ENCODE measurements at regions not wholly inside any gene's neighbourhood (a gene's known extent, or its start where the extent isn't known, plus 50 kb on each side); places are given as distances from the start of the nearest gene placed in this dataset.
"Not testable (repeated sequence)": the region's sequence is repeated elsewhere in the genome, so short reads cannot be mapped to it uniquely, and the experiment has no call there.

GRCh38 chr9:25010027-25010662 lies 464.4 kb upstream of the IZUMO3 start:
- no peak for DNase-seq
- no peak overlapping the region for H3K4me3 Mint-ChIP-seq
- peaks cover 14% of the 10 kb centered on the region for H3K9me3 Mint-ChIP-seq
- no peak for ATAC-seq
- no peaks in the 10 kb centered on the region for H3K27me3 Mint-ChIP-seq (ENCODE audit: low read depth)
- no peaks in the 10 kb centered on the region for H3K4me1 Mint-ChIP-seq (ENCODE audit: low read depth)
- H3K36me3 Mint-ChIP-seq (ENCODE audit: insufficient read depth) = no peaks in the 10 kb centered on the region

- ATAC-seq (no peak), DNase-seq (no peak)
- H3K36me3 Mint-ChIP-seq (ENCODE audit: insufficient read depth) = no peaks in the 10 kb centered on the region
- no peaks in the 10 kb centered on the region for H3K4me1 Mint-ChIP-seq (ENCODE audit: low read depth)
- no peak overlapping the region for H3K4me3 Mint-ChIP-seq
- H3K27me3 Mint-ChIP-seq (ENCODE audit: low read depth) = no peaks in the 10 kb centered on the region
- H3K9me3 Mint-ChIP-seq = peaks cover 29% of the 10 kb centered on the region
Measured at GRCh38 chr9:25003686-25004085, 458.0 kb upstream of the IZUMO3 start.

GRCh38 chr9:24986331-24986730 lies 440.6 kb upstream of the IZUMO3 start:
- Mint-ChIP-seq H3K27me3 (ENCODE audit: low read depth) (no peaks in the 10 kb centered on the region), H3K9me3 (peaks cover 5% of the 10 kb centered on the region), H3K4me1 (ENCODE audit: low read depth) (no peaks in the 10 kb centered on the region), H3K4me3 (no peak overlapping the region), H3K36me3 (ENCODE audit: insufficient read depth) (no peaks in the 10 kb centered on the region)
- ATAC-seq (no peak), DNase-seq (no peak)

- H3K4me1 Mint-ChIP-seq (ENCODE audit: low read depth); DNase-seq; ATAC-seq; H3K27me3 Mint-ChIP-seq (ENCODE audit: low read depth); H3K4me3 Mint-ChIP-seq; H3K36me3 Mint-ChIP-seq (ENCODE audit: insufficient read depth): not testable (repeated sequence)
- peaks cover 21% of the 10 kb centered on the region for H3K9me3 Mint-ChIP-seq
Measured at GRCh38 chr9:24970780-24971179, 425.1 kb upstream of the IZUMO3 start.

GRCh38 chr9:24961762-24962161 lies 416.1 kb upstream of the IZUMO3 start:
- no peak for ATAC-seq
- no peaks in the 10 kb centered on the region for H3K27me3 Mint-ChIP-seq (ENCODE audit: low read depth)
- H3K4me1 Mint-ChIP-seq (ENCODE audit: low read depth) = no peaks in the 10 kb centered on the region
- no peak for DNase-seq
- no peaks in the 10 kb centered on the region for H3K36me3 Mint-ChIP-seq (ENCODE audit: insufficient read depth)
- peaks cover 21% of the 10 kb centered on the region for H3K9me3 Mint-ChIP-seq
- H3K4me3 Mint-ChIP-seq = no peak overlapping the region

- H3K4me1 Mint-ChIP-seq (ENCODE audit: low read depth) = no peaks in the 10 kb centered on the region
- no peaks in the 10 kb centered on the region for H3K27me3 Mint-ChIP-seq (ENCODE audit: low read depth)
- DNase-seq (no peak), ATAC-seq (no peak)
- no peak overlapping the region for H3K4me3 Mint-ChIP-seq
- peaks cover 23% of the 10 kb centered on the region for H3K9me3 Mint-ChIP-seq
- H3K36me3 Mint-ChIP-seq (ENCODE audit: insufficient read depth) = no peaks in the 10 kb centered on the region
Measured at GRCh38 chr9:24953070-24953469, 407.4 kb upstream of the IZUMO3 start.

GRCh38 chr9:24939109-24939850 lies 393.6 kb upstream of the IZUMO3 start:
- Mint-ChIP-seq H3K27me3 (ENCODE audit: low read depth) (no peaks in the 10 kb centered on the region), H3K4me1 (ENCODE audit: low read depth) (no peaks in the 10 kb centered on the region), H3K4me3 (no peak overlapping the region), H3K9me3 (peaks cover 19% of the 10 kb centered on the region), H3K36me3 (ENCODE audit: insufficient read depth) (no peaks in the 10 kb centered on the region)
- ATAC-seq = no peak
- DNase-seq = no peak

- no peak overlapping the region for H3K4me3 Mint-ChIP-seq
Measured at GRCh38 chr9:24936117-24936516, 390.4 kb upstream of the IZUMO3 start.

GRCh38 chr9:24932785-24933184 lies 387.1 kb upstream of the IZUMO3 start:
- H3K4me1 Mint-ChIP-seq (ENCODE audit: low read depth) = no peaks in the 10 kb centered on the region
- DNase-seq (no peak), ATAC-seq (no peak)
- H3K27me3 Mint-ChIP-seq (ENCODE audit: low read depth) = no peaks in the 10 kb centered on the region
- H3K4me3 Mint-ChIP-seq = no peak overlapping the region
- H3K36me3 Mint-ChIP-seq (ENCODE audit: insufficient read depth) = no peaks in the 10 kb centered on the region
- peaks cover 6% of the 10 kb centered on the region for H3K9me3 Mint-ChIP-seq

More at GRCh38 chr9:24936117-24936516, 390.4 kb upstream of the IZUMO3 start:
- no peaks in the 10 kb centered on the region for H3K36me3 Mint-ChIP-seq (ENCODE audit: insufficient read depth)
- ATAC-seq (no peak), DNase-seq (no peak)
- H3K27me3 Mint-ChIP-seq (ENCODE audit: low read depth) = no peaks in the 10 kb centered on the region
- peaks cover 10% of the 10 kb centered on the region for H3K9me3 Mint-ChIP-seq
- H3K4me1 Mint-ChIP-seq (ENCODE audit: low read depth) = no peaks in the 10 kb centered on the region

- ATAC-seq (no peak), DNase-seq (no peak)
- no peaks in the 10 kb centered on the region for H3K4me1 Mint-ChIP-seq (ENCODE audit: low read depth)
Measured at GRCh38 chr9:24931894-24932293, 386.2 kb upstream of the IZUMO3 start.

GRCh38 chr9:24912767-24913166 lies 367.1 kb upstream of the IZUMO3 start:
- Mint-ChIP-seq H3K27me3 (ENCODE audit: low read depth) (no peaks in the 10 kb centered on the region), H3K36me3 (ENCODE audit: insufficient read depth) (no peaks in the 10 kb centered on the region), H3K4me3 (no peak overlapping the region), H3K9me3 (peaks cover 22% of the 10 kb centered on the region), H3K4me1 (ENCODE audit: low read depth) (no peaks in the 10 kb centered on the region)
- ATAC-seq = no peak
- DNase-seq = no peak

More at GRCh38 chr9:24931894-24932293, 386.2 kb upstream of the IZUMO3 start:
- no peaks in the 10 kb centered on the region for H3K27me3 Mint-ChIP-seq (ENCODE audit: low read depth)
- no peaks in the 10 kb centered on the region for H3K36me3 Mint-ChIP-seq (ENCODE audit: insufficient read depth)
- peaks cover 6% of the 10 kb centered on the region for H3K9me3 Mint-ChIP-seq
- H3K4me3 Mint-ChIP-seq = no peak overlapping the region

GRCh38 chr9:24901319-24901718 lies 355.6 kb upstream of the IZUMO3 start:
- Mint-ChIP-seq H3K9me3 (peaks cover 16% of the 10 kb centered on the region), H3K27me3 (ENCODE audit: low read depth) (no peaks in the 10 kb centered on the region), H3K4me1 (ENCODE audit: low read depth) (no peaks in the 10 kb centered on the region), H3K36me3 (ENCODE audit: insufficient read depth) (no peaks in the 10 kb centered on the region), H3K4me3 (no peak overlapping the region)
- ATAC-seq (no peak), DNase-seq (no peak)

GRCh38 chr9:24900179-24900578 lies 354.5 kb upstream of the IZUMO3 start:
- H3K27me3 Mint-ChIP-seq (ENCODE audit: low read depth) = no peaks in the 10 kb centered on the region
- no peaks in the 10 kb centered on the region for H3K4me1 Mint-ChIP-seq (ENCODE audit: low read depth)
- no peak for ATAC-seq
- H3K4me3 Mint-ChIP-seq = no peak overlapping the region
- H3K9me3 Mint-ChIP-seq = peaks cover 19% of the 10 kb centered on the region
- no peak for DNase-seq
- no peaks in the 10 kb centered on the region for H3K36me3 Mint-ChIP-seq (ENCODE audit: insufficient read depth)

- ATAC-seq = no peak
- no peaks in the 10 kb centered on the region for H3K4me1 Mint-ChIP-seq (ENCODE audit: low read depth)
- no peak overlapping the region for H3K4me3 Mint-ChIP-seq
- H3K9me3 Mint-ChIP-seq = peaks cover 19% of the 10 kb centered on the region
- H3K36me3 Mint-ChIP-seq (ENCODE audit: insufficient read depth) = no peaks in the 10 kb centered on the region
- H3K27me3 Mint-ChIP-seq (ENCODE audit: low read depth) = no peaks in the 10 kb centered on the region
- no peak for DNase-seq
Measured at GRCh38 chr9:24899463-24899862, 353.8 kb upstream of the IZUMO3 start.

GRCh38 chr9:24897826-24898225 lies 352.1 kb upstream of the IZUMO3 start:
- Mint-ChIP-seq H3K4me3 (no peak overlapping the region), H3K36me3 (ENCODE audit: insufficient read depth) (no peaks in the 10 kb centered on the region), H3K9me3 (peaks cover 24% of the 10 kb centered on the region), H3K27me3 (ENCODE audit: low read depth) (no peaks in the 10 kb centered on the region), H3K4me1 (ENCODE audit: low read depth) (no peaks in the 10 kb centered on the region)
- ATAC-seq (no peak), DNase-seq (no peak)

Measured in activated T-cell treated with anti-CD3 and anti-CD28 coated beads, Interleukin-2, amount 50 U/mL, for 4 hours (primary cell).